GM12864 (cell line): ENCODE measurements at regions not wholly inside any gene's neighbourhood (a gene's known extent, or its start where the extent isn't known, plus 50 kb on each side); places are given as distances from the start of the nearest gene placed in this dataset.

Experiments
- DNase-seq: peaks from one replicate; pipeline ENCODE4 v3.0.0-alpha.2; 2011; ENCODE audit warnings: low read depth
- H3K4me3 ChIP-seq: 2 replicates; pipeline ENCODE4 v1.5.1; 2011; ENCODE audit warnings: mild to moderate bottlenecking, low read depth, low read length, control low read depth
- TF ChIP-seq, protein P1 (sequence below): IDR thresholded peaks from 2 replicates; pipeline ENCODE4 v1.5.1; 2011; ENCODE audit warnings: low read depth, mild to moderate bottlenecking, moderate library complexity, low read length, control low read depth, inconsistent platforms; ENCODE audit errors: missing control alignments

DNA sequence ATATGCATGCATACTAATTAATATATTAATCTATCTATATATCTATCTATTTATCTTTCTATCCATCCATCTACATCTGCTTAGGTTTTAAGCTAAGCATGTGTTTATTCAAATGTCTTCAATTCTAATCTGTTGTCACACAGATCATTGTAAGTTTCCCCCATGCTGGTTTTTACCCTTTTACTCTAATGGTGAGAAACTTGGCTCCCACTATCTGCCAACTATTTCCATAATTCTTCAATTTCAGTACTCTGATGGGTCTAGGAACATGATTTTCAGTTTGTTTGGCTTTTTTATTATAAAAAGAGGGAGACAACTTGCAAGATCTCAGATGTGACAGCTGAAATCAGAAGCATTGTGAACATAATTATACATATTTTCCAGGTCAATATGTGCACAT, 773.8 kb downstream of the PLOD2 start:
- H3K4me3 ChIP-seq = no peak overlapping the region
- no peak for DNase-seq
- TF ChIP-seq, protein P1, sequence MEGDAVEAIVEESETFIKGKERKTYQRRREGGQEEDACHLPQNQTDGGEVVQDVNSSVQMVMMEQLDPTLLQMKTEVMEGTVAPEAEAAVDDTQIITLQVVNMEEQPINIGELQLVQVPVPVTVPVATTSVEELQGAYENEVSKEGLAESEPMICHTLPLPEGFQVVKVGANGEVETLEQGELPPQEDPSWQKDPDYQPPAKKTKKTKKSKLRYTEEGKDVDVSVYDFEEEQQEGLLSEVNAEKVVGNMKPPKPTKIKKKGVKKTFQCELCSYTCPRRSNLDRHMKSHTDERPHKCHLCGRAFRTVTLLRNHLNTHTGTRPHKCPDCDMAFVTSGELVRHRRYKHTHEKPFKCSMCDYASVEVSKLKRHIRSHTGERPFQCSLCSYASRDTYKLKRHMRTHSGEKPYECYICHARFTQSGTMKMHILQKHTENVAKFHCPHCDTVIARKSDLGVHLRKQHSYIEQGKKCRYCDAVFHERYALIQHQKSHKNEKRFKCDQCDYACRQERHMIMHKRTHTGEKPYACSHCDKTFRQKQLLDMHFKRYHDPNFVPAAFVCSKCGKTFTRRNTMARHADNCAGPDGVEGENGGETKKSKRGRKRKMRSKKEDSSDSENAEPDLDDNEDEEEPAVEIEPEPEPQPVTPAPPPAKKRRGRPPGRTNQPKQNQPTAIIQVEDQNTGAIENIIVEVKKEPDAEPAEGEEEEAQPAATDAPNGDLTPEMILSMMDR = no peak

DNA sequence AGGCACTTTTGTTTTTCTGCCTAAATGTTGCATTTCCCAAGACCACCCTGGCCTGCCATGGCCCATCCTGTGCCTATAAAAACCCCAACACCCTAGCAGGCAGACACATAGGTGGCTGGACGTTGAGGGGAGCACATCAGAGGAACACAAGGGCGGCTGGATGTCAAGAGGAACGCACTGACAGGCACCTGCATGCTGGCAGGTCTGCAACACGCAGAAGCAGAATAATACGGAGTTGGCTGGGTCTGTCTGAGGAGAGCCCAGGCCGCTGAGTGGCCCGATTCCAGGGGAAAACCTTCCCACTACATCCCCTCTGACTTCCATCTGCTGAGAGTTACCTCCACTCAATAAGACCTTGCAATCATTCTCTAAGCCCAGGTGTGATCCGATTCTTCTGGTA, 765.6 kb downstream of the PLOD2 start:
- no peak overlapping the region for H3K4me3 ChIP-seq
- TF ChIP-seq, protein P1 = no peak

DNA sequence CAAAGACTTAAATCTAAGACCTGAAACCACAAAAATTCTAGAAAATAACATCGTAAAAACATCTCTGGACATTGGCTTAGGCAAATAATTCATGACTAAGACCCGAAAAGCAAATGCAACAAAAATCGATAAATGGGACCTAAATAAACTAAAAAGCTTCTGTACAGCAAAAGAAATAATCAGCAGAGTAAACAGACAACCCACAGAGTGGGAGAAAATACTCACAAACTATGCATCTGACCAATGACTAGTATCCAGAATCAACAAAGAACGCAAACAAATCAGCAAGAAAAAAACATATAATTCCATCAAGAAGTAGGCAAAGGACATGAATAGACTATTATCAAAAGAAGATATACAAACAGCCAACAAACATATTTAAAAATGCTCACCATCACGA, 749.4 kb downstream of the PLOD2 start:
- no peak for DNase-seq
- TF ChIP-seq, protein P1 = no peak
- no peak overlapping the region for H3K4me3 ChIP-seq

More for the DNA sequence above, 765.6 kb downstream of the PLOD2 start:
- DNase-seq = no peak

DNA sequence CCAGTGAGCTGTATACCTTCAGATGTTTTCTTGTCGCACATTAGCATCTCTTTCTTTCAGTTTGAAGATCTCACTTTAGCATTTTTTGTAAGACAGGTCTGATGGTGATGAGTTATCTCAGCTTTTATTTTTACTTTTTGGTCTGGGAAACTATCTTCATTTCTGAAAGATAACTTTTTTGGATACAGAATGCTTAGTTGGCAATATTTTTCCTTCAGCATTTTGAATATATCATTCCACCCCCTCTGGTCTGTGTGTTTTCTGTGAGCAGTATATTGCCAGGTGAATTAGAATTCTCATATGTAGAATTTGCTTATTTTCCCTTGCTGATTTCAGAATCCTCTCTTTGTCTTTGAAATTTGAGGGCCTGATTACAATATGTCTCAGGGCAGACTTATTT, 743.3 kb downstream of the PLOD2 start:
- no peak overlapping the region for H3K4me3 ChIP-seq
- DNase-seq = no peak
- TF ChIP-seq, protein P1 = no peak

DNA sequence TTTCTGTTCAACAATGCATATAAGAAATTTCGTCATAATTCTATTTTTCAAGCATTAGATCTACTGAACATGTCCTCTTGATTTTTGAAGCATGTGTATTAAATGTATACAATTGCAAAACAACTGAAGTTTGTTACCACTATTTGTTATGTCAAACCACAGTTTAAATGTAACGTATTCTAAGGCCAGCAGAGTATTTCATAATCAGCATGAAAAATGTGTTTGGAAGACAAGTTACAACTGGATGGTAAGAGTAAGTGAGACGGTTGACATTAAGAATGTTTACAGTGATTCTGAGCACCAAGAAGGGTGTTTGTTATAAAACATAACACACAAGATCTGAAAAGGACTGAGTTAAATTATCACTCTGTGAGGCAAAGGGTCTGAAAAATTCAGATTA, 738.4 kb downstream of the PLOD2 start:
- TF ChIP-seq, protein P1 = no peak
- no peak for DNase-seq
- H3K4me3 ChIP-seq = no peak overlapping the region

DNA sequence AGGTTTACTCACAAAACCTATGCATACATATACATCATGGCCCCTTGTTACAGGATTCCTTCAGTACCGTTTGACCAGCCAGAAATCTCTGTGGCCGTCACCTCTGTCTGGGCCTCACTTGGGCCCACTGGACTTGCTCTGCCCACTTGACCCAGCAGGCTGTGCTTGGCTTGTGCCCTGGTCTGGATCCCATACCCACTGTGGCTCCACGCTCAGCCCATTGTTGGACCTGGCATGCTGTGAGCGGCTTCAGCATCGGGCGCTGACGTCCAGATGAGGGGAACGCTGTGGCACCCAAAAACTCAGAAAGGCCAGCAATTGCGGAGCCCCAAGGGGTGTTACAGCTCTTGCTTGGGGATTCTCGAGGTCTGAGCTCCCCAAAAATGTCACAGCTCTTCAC, 733.6 kb downstream of the PLOD2 start:
- no peak for DNase-seq
- no peak overlapping the region for H3K4me3 ChIP-seq
- TF ChIP-seq, protein P1 = no peak

DNA sequence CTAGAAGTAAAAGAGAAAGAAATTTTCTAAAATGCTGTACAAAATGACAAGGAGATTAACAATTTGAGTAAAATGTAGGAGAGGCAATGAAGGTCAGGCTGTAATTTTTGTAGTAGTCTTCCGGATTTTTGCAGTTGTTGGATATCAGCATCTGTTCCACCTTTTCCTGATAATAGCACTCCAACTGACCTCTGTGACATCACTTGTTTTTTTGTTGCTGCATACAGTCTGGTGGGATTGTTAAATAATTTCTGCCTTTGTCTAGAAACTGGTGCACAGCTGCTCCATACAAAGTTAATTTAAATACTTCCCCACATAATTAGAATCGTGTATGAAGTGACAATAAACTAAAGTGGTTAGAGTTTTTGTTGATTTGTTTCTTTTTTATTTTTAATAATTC, 731.4 kb downstream of the PLOD2 start:
- no peak overlapping the region for H3K4me3 ChIP-seq
- TF ChIP-seq, protein P1 = no peak
- DNase-seq = no peak
